ENCODE measurements at regions not wholly inside any gene's neighbourhood (a gene's known extent, or its start where the extent isn't known, plus 50 kb on each side); places are given as distances from the start of the nearest gene placed in this dataset.

DNA sequence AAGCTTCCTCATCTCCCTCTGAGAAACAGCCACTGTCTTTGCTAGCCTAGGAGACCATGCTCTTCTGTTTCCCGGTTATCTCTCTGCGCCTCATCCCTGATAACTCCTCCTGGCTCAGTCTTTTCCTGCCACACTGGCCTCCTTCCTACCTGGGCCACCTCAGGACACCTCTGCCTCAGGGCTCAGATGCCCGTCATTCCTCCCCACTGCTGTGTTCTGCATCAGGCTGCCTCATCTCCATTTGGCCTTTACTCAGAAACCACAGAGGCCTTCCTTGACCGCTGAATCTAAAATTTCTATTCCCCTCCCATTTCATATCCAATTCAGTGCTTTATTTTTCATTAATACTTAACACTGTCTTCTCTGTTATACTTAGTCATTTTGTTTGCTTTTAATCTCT, 311.0 kb upstream of the RGS6 start:
- H3K4me1 Mint-ChIP-seq, result peaks cover 5% of the 10 kb centered on the region
- TF ChIP-seq, protein P1, sequence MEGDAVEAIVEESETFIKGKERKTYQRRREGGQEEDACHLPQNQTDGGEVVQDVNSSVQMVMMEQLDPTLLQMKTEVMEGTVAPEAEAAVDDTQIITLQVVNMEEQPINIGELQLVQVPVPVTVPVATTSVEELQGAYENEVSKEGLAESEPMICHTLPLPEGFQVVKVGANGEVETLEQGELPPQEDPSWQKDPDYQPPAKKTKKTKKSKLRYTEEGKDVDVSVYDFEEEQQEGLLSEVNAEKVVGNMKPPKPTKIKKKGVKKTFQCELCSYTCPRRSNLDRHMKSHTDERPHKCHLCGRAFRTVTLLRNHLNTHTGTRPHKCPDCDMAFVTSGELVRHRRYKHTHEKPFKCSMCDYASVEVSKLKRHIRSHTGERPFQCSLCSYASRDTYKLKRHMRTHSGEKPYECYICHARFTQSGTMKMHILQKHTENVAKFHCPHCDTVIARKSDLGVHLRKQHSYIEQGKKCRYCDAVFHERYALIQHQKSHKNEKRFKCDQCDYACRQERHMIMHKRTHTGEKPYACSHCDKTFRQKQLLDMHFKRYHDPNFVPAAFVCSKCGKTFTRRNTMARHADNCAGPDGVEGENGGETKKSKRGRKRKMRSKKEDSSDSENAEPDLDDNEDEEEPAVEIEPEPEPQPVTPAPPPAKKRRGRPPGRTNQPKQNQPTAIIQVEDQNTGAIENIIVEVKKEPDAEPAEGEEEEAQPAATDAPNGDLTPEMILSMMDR (IDR thresholded peaks at IDR 0.05), result no peak
- DNase-seq, result no peak
- H3K4me3 Mint-ChIP-seq, result no peak overlapping the region
- H3K27me3 Mint-ChIP-seq (ENCODE audit: low read depth, poor library complexity), result peaks cover 3% of the 10 kb centered on the region
- peak overlapping the region; percentile 10 for H3K27ac Mint-ChIP-seq
- H3K9me3 Mint-ChIP-seq, result no peaks in the 10 kb centered on the region
- H3K36me3 Mint-ChIP-seq (ENCODE audit: low read depth), result peaks cover 31% of the 10 kb centered on the region

DNA sequence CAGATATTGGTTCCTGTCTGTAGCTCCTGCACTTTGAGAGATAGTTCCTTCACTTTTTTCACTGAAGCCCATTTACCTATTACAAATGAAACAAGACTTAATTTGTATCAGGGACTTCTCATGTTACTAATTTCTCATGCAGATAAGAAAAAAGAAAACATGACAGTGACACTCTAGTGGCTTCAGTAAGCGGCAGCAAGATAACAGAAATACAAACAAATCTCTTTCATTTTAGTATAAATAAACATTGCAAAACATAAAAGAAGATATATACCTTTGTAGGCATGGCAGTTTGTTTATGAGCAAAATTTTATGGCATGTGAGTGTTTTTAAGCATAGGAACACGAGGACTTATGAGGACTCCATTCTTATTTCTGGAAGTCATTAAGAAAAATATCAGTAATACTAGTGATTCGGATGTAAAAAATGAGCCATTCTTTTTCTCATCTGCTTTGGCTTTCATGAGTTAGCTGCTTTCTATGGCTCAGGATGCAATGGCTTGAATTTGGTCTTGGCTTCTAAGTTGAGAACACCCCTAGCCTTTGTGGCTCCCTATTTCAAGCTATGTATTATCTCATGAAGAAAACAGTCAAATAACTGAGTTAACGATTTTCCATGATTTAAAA, 310.1 kb upstream of the RGS6 start:
- DNase-seq, result no peak
- H3K4me3 Mint-ChIP-seq, result no peak overlapping the region
- TF ChIP-seq, protein P1 (IDR thresholded peaks at IDR 0.05), result no peak
- H3K9me3 Mint-ChIP-seq, result no peaks in the 10 kb centered on the region
- H3K36me3 Mint-ChIP-seq (ENCODE audit: low read depth), result peaks cover 31% of the 10 kb centered on the region
- peaks cover 3% of the 10 kb centered on the region for H3K27me3 Mint-ChIP-seq (ENCODE audit: low read depth, poor library complexity)
- H3K27ac Mint-ChIP-seq, result no peak overlapping the region
- peaks cover 5% of the 10 kb centered on the region for H3K4me1 Mint-ChIP-seq

DNA sequence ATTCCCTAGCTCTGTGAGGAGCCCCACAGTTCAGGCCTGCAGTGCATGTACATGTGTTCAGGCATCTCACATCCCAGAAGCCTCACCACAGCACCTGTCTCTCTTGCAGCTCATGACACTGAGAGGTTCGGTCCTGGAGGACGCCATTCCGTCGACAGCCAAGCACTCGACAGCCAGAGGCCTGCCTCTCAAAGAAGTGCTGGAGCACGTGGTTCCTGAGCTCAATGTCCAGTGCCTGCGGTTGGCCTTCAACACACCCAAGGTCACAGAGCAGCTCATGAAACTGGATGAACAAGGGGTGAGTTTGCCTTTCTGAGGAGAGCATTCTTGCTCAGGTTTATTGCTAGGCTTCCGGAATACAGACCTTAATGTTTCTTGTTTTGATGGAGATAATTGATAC, 308.3 kb upstream of the RGS6 start:
- Mint-ChIP-seq H3K4me3 (no peak overlapping the region), H3K27ac (no peak overlapping the region), H3K27me3 (ENCODE audit: low read depth, poor library complexity) (peaks cover 3% of the 10 kb centered on the region), H3K36me3 (ENCODE audit: low read depth) (peaks cover 33% of the 10 kb centered on the region), H3K9me3 (peaks cover 4% of the 10 kb centered on the region), H3K4me1 (peaks cover 5% of the 10 kb centered on the region)
- DNase-seq, result no peak
- TF ChIP-seq, protein P1 (IDR thresholded peaks at IDR 0.05), result no peak

DNA sequence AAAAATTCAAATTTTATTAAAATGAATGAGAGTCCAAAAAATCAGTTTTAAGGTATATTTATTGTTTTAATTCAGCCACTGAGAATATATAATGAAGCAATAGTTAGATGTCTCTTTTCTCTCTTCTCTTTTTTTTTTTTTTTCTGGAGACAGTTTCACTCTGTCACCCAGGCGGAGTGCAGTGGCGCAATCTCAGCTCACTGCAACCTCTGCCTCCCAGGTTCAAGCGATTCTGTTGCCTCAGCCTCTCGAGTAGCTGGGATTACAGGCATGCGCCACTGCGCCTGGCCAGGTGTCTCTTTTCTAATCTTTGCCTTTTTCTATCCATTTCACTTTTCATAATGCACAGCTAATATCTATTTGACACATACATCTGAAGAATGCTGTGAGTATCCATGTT, 307.1 kb upstream of the RGS6 start:
- Mint-ChIP-seq H3K36me3 (ENCODE audit: low read depth) (peaks cover 30% of the 10 kb centered on the region), H3K9me3 (peaks cover 4% of the 10 kb centered on the region), H3K27me3 (ENCODE audit: low read depth, poor library complexity) (peaks cover 3% of the 10 kb centered on the region), H3K27ac (no peak overlapping the region), H3K4me3 (no peak overlapping the region), H3K4me1 (peaks cover 5% of the 10 kb centered on the region)
- no peak for DNase-seq
- TF ChIP-seq, protein P1 (IDR thresholded peaks at IDR 0.05), result no peak

DNA sequence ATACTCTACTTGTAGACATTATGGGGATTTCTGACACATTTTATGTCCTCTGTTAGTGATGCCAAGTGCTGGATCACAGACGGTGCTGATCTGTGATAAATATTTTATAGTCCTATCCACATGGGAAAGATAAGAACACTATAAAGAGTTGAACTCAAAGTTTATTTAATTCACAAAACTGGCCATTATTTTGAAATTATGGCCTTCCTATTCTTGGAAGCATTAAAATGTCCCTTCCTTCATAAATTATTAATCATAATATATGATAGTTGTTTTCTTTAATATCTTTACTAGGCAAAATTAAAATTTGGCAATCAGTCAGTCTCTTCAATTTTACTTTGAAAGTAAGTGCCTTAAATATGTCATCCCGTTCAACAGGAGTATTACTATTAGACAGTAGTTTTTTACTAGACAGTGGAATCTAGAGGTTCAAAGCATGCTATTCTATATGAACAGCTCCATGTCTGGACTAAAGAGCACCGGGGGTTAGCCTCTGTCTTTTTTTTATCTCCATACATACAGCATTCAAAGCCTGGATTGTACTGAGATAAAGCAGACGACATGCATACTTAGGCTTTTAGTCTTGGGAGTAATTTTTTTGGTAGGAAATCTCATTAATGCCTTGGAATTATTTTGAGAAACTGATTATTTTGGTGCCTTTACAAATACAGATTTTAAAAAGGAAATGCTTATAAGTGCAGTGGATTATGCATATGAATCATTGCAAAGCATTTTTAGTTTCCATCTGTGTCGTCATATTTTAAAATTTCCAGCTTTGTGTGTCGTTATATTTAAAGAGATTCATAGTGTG, 306.1 kb upstream of the RGS6 start:
- Mint-ChIP-seq H3K4me3 (no peak overlapping the region), H3K27ac (no peak overlapping the region), H3K27me3 (ENCODE audit: low read depth, poor library complexity) (peaks cover 3% of the 10 kb centered on the region), H3K9me3 (peaks cover 7% of the 10 kb centered on the region), H3K4me1 (peaks cover 5% of the 10 kb centered on the region), H3K36me3 (ENCODE audit: low read depth) (peaks cover 27% of the 10 kb centered on the region)
- no peak for DNase-seq
- TF ChIP-seq, protein P1 (IDR thresholded peaks at IDR 0.05), result no peak
